Islet precursor cell (in vitro differentiated cells): ENCODE measurements at regions not wholly inside any gene's neighbourhood (a gene's known extent, or its start where the extent isn't known, plus 50 kb on each side); places are given as distances from the start of the nearest gene placed in this dataset.
A peak's percentile ranks its signal among the peaks of the same experiment; 100 is the strongest.

Experiments used
- DNase-seq: peaks from one replicate; pipeline ENCODE4 v3.0.0-alpha.2; 2018

DNA sequence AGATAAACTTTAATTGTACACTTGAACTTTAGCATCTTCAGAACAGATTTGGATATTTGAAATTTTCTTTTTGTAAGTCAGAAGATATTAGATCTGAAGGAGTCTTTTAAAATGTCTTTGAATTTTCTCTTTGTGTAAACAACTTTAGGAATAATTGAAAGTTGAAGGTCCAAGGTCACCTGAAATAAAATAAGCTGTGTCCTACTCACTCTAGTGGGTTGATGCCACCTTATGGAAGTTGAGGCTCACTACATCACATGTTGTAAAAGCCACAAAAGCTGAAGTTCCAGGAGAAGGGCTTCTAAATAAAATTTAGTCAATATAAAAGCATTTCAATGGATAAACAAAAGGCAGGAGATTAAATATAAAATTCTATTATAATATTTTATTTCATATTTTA, 122.0 kb upstream of the ATXN7L3B start:
- no peak for DNase-seq

DNA sequence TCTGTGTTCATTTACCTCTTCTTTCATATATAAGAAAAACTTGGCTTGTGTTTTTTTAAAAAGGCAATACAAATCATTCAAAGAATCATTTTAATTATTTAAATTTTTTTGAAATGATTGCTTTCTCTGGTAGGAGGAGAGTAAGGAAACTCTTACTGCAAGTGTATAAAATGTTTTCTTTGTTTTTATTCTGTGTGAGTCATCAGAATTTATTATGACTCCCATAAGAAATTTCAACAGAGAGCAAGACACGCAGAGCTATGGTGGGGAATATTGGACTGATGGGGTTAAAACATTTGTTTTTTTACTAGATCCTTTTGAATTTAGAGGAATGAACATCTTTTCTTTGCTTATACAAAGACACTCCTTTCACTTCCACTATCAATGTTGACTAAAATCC, 119.1 kb upstream of the ATXN7L3B start:
- no peak for DNase-seq

DNA sequence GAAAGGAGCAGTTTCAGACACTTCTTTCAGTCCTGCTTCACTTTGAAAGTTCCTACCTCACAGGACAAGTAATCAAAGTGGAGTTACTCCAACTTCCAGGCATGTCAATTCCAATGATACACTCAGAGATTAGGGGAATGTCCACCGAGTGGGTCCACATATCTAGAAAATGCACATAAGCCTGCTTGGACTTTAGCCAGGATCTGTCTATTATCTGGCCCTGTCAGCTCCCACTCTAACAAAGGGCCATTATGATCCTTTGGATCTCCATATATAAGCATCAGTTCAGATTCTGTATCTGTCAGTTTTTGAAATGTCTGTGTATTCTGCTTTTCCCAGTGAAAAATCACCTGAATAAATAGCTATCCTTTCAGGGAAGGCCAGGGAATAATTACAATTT, 112.9 kb upstream of the ATXN7L3B start:
- no peak for DNase-seq

DNA sequence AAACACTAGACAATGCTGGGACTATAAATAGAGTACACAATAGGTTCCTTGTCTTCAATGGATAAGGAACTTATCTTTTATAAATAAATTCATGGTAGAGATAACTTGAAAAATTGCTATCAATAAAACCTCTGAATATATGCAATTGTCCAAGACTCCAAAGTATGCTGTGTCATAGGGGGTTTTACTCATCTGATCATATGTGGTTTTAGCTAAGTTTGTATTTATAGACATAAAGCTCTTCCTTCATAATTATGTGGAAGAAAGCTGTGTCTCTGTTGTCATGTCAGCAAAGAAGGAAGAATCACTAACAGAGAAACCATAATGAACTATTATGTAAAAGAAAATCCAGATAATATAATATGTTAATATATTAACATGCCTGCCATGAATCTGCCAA, 111.5 kb upstream of the ATXN7L3B start:
- DNase-seq, result no peak

DNA sequence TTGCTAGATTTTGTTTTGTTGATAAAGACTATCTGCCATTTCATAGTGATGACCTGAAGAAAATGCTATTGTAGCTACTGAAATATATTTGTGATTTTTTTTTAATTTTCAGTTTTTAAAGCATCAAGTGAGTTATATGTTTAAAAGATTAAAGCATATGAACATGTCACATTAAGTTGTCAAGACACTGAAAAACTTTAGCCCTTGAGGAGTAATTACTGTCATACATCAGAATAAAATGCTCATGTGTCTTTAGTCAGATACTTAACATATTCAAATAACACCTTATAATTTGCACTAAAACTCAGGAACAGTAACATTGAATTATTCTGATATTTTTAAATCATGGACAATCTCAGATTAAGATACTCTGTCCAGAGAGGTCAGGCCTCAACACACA, 108.1 kb upstream of the ATXN7L3B start:
- no peak for DNase-seq

DNA sequence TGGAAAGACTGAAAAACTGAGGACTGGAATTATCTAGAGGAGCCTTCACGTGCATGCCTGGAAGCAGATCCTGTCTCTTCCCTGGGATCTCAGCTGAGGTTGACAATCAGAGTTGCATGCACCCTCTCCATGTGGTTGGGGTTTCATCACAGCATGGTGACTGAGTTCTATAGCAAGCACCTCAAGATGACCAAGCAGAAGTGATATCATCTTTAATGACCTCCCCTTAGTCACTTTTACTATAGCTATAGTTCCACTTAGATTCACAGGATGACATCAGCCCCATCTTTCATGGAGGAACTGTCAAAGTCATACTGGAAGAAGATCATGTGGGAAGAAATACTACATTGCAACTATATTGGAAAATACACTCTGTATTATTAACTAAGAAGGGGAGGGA, 105.8 kb upstream of the ATXN7L3B start:
- no peak for DNase-seq

DNA sequence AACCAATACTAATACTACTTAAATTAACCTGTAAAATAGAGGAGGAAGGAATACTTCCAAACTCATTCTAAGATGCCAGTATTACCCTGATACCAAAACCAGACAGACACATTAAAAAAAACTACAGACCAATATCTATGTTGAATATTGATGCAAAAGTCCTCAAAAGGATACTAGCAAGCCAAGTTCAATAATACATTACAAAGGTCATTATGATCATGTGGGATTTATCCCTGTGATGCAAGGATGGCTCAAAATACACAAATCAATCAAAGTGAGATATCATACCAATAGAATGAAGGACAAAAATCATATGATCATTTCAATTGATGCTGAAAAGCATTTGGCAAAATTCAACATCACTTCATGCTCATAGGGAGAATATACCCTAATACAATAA, 97.2 kb upstream of the ATXN7L3B start:
- no peak for DNase-seq

DNA sequence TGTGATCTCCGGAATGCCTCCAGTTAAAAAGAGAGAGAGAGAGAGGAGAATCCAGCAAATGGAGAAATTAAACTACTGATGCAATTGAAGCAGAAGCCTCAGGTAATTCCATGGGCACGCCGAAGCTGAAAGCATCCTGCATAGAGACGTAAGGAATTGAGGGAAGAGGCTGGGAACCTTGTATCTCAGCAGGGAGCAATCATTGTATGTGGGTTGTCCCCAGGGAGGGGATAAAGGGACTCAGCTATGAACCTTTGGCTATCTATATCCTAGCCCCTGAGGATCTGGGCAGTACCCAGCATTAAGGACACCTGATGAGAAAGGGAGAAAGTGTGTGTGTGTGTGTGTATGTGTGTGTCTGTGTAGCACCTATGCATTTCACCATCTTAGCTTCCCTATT, 95.8 kb upstream of the ATXN7L3B start:
- DNase-seq, result no peak

DNA sequence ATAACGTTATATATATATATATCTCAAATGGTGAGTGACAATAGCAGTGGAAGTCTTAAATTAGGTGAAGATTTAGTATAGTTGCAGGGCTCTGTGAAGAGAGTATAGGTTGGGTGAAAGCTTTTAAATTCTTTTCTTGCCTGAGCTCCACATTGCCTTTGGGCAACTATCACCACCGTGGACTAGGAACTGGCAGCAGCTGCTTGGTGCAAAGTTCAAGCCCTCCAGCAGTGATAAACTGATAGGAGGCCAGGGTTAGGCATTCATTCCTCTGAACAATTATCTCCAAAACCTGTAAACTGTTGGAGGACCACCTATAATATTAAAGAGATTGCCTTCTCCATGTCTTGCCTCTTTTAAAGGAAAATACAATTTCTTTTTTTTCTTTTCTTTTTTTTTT, 91.2 kb upstream of the ATXN7L3B start:
- DNase-seq, result no peak

DNA sequence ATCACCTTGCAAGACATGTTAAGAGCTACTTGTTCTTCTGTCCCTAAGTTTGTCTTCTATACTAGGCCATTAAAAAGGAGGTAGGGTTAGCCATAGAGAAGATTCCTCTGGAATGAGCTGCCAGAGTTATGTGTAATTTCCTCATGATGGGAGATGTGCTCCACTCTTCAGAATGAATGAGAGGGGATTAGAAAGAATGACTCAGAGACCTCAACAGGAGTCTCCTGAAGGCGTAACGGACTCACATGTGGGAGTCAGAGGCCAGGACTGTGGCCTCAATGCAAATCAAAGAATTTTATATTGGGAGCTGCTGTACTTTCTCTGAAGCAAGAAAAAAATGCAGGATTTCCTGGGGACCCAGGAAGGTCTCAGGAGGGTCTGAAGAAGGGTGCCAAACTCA, 87.8 kb upstream of the ATXN7L3B start:
- peak; percentile 69 for DNase-seq

DNA sequence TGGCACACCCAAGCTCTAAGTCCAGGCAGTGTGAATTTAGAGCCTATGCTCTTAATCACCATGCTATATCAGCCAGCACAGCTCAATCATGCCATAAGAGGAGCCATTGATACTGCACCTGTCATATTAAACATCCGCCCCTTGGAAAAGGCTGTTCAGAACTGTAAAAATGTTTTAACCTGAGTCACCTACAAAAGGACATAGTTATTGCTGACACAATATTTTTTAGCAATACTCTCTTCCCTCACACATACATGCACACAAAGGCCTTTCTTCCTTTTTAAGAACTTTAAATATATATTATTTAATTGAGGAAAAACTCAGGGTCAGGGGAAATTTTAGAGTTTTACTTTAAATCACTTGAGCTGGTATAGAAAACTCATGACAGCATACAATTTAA, 83.5 kb upstream of the ATXN7L3B start:
- no peak for DNase-seq

DNA sequence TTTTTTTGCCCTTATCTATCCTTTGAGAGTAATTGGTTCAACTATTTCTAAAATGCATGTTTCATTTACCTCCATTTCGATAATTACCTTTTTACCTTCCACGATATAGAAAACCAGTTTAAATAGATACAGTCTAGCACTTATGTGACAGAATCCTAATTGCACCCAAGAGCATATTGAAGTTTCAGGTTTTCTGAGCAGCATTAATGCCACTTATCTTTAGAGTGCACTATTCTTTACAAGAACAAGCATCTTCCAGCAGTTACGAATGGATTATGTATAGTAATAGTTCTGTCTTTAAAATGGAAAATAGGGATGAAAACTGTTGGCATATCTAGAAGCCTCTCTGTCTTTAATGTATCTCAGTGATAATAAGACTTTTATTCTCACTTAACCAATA, 82.2 kb upstream of the ATXN7L3B start:
- DNase-seq, result no peak

DNA sequence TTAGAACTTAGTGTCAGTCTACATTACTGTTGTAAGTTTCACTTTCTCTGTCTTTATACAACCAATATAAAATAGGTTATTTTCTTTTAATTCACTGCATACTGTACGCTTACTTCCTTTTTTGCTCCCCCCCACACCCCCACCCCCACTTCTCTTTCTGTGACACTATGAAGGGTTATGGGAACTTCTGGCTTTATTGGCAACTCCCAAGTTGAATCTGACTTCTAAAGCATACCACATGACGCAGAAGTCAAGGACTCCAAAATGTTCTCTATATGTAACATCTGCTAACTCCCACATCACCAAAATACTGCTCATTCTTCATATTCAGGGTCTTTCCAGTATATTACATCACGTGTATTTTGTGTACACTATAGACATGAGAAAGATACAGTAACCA, 81.2 kb upstream of the ATXN7L3B start:
- no peak for DNase-seq

DNA sequence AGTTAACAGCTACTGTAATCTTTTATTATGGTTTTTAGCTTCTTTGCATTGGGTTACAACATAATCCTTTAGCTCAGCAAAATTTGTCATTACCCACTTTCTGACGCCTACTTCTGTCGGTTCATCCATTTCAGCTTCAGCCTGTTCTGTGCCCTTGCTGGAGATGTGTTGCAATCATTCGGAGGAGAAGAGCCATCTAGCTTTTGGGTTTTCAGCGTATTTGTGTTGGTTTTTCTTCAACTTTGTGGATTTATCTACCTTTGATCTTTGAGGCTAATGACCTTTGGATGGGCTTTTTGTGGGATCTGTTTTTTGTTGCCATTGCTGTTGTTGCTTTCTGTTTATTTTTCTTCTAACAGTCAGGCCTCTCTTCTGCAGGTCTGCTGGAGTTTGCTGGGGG, 69.2 kb upstream of the ATXN7L3B start:
- DNase-seq, result no peak

DNA sequence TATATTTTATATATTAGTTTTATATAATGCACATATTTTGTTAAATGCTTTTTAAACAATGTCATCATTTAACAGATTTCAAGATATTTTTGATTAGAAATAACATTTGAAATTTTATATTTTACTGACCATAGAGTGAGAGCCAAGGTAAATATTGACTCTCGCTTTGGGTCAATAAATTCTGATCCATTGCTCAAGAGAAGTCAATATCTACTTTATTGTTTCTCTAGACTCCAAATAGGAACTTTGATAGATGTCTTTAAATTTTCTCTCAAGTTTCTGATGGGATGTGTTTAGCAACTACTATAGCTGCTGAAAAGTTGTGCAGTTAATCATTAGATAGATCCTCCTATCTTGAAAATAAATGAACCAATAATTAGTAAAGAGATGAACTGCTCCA, 61.4 kb upstream of the ATXN7L3B start:
- no peak for DNase-seq

DNA sequence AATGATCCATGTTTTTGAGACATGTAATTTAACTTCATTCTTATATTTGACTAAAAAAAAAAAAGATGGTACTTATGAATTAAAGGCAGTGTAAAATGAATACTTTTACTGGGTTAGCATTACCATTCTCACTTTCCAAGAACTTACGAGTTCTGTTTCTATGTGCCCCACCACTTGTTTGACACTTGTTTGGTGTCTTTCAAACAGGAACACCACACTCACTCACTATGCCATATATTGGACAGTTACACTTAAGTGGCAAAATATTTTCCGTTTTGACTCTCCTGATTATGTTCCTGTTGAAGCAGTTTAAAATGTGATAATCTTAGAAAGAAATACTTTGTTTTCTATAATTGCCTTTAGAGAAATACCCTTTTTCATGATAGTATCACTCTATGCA, 56.6 kb upstream of the ATXN7L3B start:
- no peak for DNase-seq

DNA sequence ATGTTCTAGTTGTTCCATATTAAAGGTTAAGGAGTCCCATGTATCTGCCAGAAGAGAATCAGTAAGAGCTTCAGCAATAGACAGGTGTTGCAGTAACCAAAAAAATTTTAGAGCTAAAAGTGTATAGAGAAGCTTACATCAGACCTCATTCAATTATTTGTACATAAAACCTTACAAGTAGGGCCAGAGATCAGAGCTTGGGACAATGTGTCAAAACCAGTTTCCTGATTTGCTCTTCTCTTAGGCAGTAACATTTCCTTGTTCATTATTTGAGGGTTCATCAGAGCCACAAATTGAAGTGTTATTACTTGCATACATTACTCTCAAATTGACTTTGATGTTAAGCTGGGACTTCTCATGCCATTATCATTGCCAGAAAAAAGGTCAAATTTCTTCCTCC, 55.5 kb upstream of the ATXN7L3B start:
- no peak for DNase-seq

DNA sequence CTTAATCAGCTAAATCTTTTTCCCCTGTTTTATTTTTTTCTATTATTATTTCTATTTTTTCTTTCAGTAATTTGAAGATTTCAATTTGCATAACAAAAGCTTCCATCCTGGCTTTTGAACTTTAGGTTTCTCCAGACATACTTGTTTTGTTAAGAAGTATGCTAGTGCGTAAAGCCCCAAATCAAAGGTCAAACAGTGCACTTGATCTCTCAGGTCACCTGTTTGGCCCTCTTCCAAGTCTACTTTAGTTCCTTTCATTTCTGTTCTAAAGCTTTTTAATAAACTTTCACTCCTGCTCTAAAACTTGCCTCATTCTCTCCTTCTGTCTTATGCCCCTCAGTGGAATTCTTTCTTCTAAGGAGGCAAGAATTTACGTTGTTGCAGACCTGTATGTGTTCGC, 54.6 kb upstream of the ATXN7L3B start:
- DNase-seq, result no peak
